PC-9 (cell line): ENCODE measurements at regions not wholly inside any gene's neighbourhood (a gene's known extent, or its start where the extent isn't known, plus 50 kb on each side); places are given as distances from the start of the nearest gene placed in this dataset.

Source experiments
- EZH2 ChIP-seq: fragments of 200-600 bp; sonication (generic); IDR thresholded peaks from 2 replicates; pipeline ENCODE4 v1.8.0; 2017; ENCODE audit warnings: antibody characterized with exemption, low read depth
- TF ChIP-seq, protein P1 (sequence below): fragments of 200-600 bp; sonication (generic); conservative IDR thresholded peaks from 2 replicates; pipeline ENCODE4 v1.6.1; 2017; ENCODE audit warnings: mixed run types, antibody characterized with exemption, mild to moderate bottlenecking, moderate library complexity

DNA sequence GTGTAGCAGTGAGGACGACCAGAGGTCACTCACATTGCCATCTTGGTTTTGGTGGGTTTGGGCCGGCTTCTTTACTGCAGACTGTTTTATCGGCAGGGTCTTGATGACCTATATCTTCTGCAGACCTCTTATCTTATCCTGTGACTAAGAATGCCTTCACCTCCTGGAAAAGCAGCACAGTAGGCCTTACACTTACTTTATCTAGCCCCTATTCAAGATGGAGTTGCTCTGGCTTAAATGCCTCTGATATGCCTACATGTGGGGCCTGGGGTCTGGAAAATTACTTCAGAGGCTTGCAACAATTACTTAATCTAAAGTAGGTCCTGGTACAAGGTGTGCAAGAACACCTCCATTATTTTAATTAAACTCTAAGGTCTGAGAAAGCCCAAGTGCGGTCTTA lies 86.9 kb upstream of the IL12B start:
- TF ChIP-seq, protein P1, sequence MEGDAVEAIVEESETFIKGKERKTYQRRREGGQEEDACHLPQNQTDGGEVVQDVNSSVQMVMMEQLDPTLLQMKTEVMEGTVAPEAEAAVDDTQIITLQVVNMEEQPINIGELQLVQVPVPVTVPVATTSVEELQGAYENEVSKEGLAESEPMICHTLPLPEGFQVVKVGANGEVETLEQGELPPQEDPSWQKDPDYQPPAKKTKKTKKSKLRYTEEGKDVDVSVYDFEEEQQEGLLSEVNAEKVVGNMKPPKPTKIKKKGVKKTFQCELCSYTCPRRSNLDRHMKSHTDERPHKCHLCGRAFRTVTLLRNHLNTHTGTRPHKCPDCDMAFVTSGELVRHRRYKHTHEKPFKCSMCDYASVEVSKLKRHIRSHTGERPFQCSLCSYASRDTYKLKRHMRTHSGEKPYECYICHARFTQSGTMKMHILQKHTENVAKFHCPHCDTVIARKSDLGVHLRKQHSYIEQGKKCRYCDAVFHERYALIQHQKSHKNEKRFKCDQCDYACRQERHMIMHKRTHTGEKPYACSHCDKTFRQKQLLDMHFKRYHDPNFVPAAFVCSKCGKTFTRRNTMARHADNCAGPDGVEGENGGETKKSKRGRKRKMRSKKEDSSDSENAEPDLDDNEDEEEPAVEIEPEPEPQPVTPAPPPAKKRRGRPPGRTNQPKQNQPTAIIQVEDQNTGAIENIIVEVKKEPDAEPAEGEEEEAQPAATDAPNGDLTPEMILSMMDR = no peak
- TF ChIP-seq EZH2 = no peak
